H9 (cell line): ENCODE measurements at regions not wholly inside any gene's neighbourhood (a gene's known extent, or its start where the extent isn't known, plus 50 kb on each side); places are given as distances from the start of the nearest gene placed in this dataset.

Source experiments
- DNase-seq: peaks from one replicate; pipeline ENCODE4 v3.0.0-alpha.2; 2017
- H2AFZ ChIP-seq: one replicate; pipeline ENCODE4 v1.6.1; 2013; ENCODE audit warnings: mild to moderate bottlenecking, low read length, control low read depth, moderate library complexity
- H2AK5ac ChIP-seq: 2 replicates; pipeline ENCODE4 v1.6.1; 2013; ENCODE audit warnings: low read length, control low read depth, mixed read lengths; ENCODE audit not compliant: insufficient read length
- H2BK120ac ChIP-seq: one replicate; pipeline ENCODE4 v1.6.1; 2013; ENCODE audit warnings: low read depth, mild to moderate bottlenecking, low read length, control low read depth, inconsistent platforms; ENCODE audit not compliant: poor library complexity, severe bottlenecking
- H2BK12ac ChIP-seq: 2 replicates; pipeline ENCODE4 v1.6.1; 2013; ENCODE audit warnings: low read length, control low read depth, mixed read lengths, low read depth; ENCODE audit not compliant: insufficient read length
- H2BK15ac ChIP-seq: 2 replicates; pipeline ENCODE4 v1.6.1; 2013; ENCODE audit warnings: low read depth, low read length, control low read depth
- H2BK20ac ChIP-seq: one replicate; pipeline ENCODE4 v1.6.1; 2013; ENCODE audit warnings: low read depth, mild to moderate bottlenecking, low read length, control low read depth, inconsistent platforms; ENCODE audit not compliant: poor library complexity, severe bottlenecking
- H2BK5ac ChIP-seq: 2 replicates; pipeline ENCODE4 v1.6.1; 2013; ENCODE audit warnings: low read length, control low read depth, mixed read lengths; ENCODE audit not compliant: insufficient read length
- H3K14ac ChIP-seq: 2 replicates; pipeline ENCODE4 v1.6.1; 2013; ENCODE audit warnings: low read length, control low read depth; ENCODE audit not compliant: insufficient read depth
- H3K18ac ChIP-seq: 2 replicates; pipeline ENCODE4 v1.6.1; 2013; ENCODE audit warnings: low read depth, mild to moderate bottlenecking, mixed read lengths, low read length, control low read depth; ENCODE audit not compliant: insufficient read length
- H3K23ac ChIP-seq: 2 replicates; pipeline ENCODE4 v1.6.1; 2013; ENCODE audit warnings: low read length, control low read depth, mixed read lengths, low read depth; ENCODE audit not compliant: insufficient read length
- H3K23me2 ChIP-seq: 2 replicates; pipeline ENCODE4 v1.6.1; 2013; ENCODE audit warnings: low read depth, mild to moderate bottlenecking, mixed read lengths, low read length, control low read depth; ENCODE audit not compliant: insufficient read length, poor library complexity, severe bottlenecking
- H3K27ac ChIP-seq: 2 replicates; pipeline ENCODE4 v1.5.1; 2013; ENCODE audit warnings: low read length, control low read depth, mixed read lengths, low read depth; ENCODE audit not compliant: insufficient read length
- H3K27me3 ChIP-seq: 2 replicates; pipeline ENCODE4 v1.6.1; 2013; ENCODE audit warnings: low read length, control low read depth, inconsistent platforms; ENCODE audit not compliant: insufficient read depth
- H3K4ac ChIP-seq: 2 replicates; pipeline ENCODE4 v1.6.1; 2013; ENCODE audit warnings: low read depth, mild to moderate bottlenecking, control low read depth, inconsistent platforms, low read length, moderate library complexity
- H3K4me1 ChIP-seq: 2 replicates; pipeline ENCODE4 v1.6.1; 2013; ENCODE audit warnings: low read length, control low read depth, inconsistent platforms; ENCODE audit not compliant: insufficient read depth
- H3K4me2 ChIP-seq: 2 replicates; pipeline ENCODE4 v1.6.1; 2013; ENCODE audit warnings: low read length, control low read depth, mixed read lengths; ENCODE audit not compliant: insufficient read length, insufficient read depth
- H3K56ac ChIP-seq: 2 replicates; pipeline ENCODE4 v1.6.1; 2013; ENCODE audit warnings: low read depth, mild to moderate bottlenecking, mixed read lengths, low read length, control low read depth; ENCODE audit not compliant: insufficient read length
- H3K79me1 ChIP-seq: 2 replicates; pipeline ENCODE4 v1.6.1; 2013; ENCODE audit warnings: low read depth, mild to moderate bottlenecking, moderate library complexity, low read length, control low read depth, inconsistent platforms; ENCODE audit not compliant: insufficient read depth, poor library complexity, severe bottlenecking
- H3K79me2 ChIP-seq: 2 replicates; pipeline ENCODE4 v1.6.1; 2013; ENCODE audit warnings: low read length, control low read depth, inconsistent platforms; ENCODE audit not compliant: insufficient read depth
- H3K9ac ChIP-seq: 2 replicates; pipeline ENCODE4 v1.6.1; 2013; ENCODE audit warnings: low read length, control low read depth, mixed read lengths; ENCODE audit not compliant: insufficient read length; ENCODE audit errors: extremely low read depth
- H3K9me3 ChIP-seq: one replicate; pipeline ENCODE4 v1.6.1; 2013; ENCODE audit warnings: low read depth, low read length, inconsistent platforms; ENCODE audit not compliant: control insufficient read depth
- H3T11ph ChIP-seq: one replicate; pipeline ENCODE4 v1.6.1; 2013; ENCODE audit warnings: mild to moderate bottlenecking, low read length, control low read depth, inconsistent platforms
- H4K20me1 ChIP-seq: one replicate; pipeline ENCODE4 v1.6.1; 2013; ENCODE audit not compliant: control insufficient read depth, insufficient read length, insufficient read depth
- H4K5ac ChIP-seq: 2 replicates; pipeline ENCODE4 v1.6.1; 2013; ENCODE audit warnings: low read depth, mild to moderate bottlenecking, mixed read lengths, low read length, control low read depth; ENCODE audit not compliant: insufficient read length
- H4K8ac ChIP-seq: replicated peaks from 2 replicates; pipeline ENCODE4 v1.6.1; 2013; ENCODE audit warnings: low read length, control low read depth, mixed read lengths, low read depth; ENCODE audit not compliant: insufficient read length
- H4K91ac ChIP-seq: 2 replicates; pipeline ENCODE4 v1.6.1; 2013; ENCODE audit warnings: low read depth, mild to moderate bottlenecking, moderate library complexity, mixed read lengths, low read length, control low read depth; ENCODE audit not compliant: insufficient read length
- H3K27ac Mint-ChIP-seq, 3 experiments: 2 replicates in 2 of 3; 3 replicates in 1 of 3; pipeline ENCODE4 v1.8.0; 2020 to 2021; ENCODE audit warnings: mixed read lengths in 3 of 3, mild to moderate bottlenecking in 1 of 3, moderate library complexity in 1 of 3
- H3K27me3 Mint-ChIP-seq: 2 replicates; pipeline ENCODE4 v1.8.0; 2021; ENCODE audit warnings: low read depth, mild to moderate bottlenecking, moderate library complexity, mixed read lengths
- H3K36me3 Mint-ChIP-seq, 3 experiments: 2 replicates in 2 of 3; 3 replicates in 1 of 3; pipeline ENCODE4 v1.8.0; 2020 to 2021; ENCODE audit warnings: low read depth in 3 of 3, mixed read lengths in 3 of 3; ENCODE audit not compliant: insufficient read depth in 1 of 3
- H3K4me1 Mint-ChIP-seq, 2 experiments: 2 replicates each; pipeline ENCODE4 v1.8.0; 2020; ENCODE audit warnings: mixed read lengths in 2 of 2
- H3K4me3 Mint-ChIP-seq, 2 experiments: 2 replicates in 1 of 2; 3 replicates in 1 of 2; pipeline ENCODE4 v1.8.0; 2020 to 2021; ENCODE audit warnings: mild to moderate bottlenecking in 2 of 2, mixed read lengths in 2 of 2, moderate library complexity in 1 of 2
- H3K9me3 Mint-ChIP-seq, 2 experiments: 2 replicates in 1 of 2; 3 replicates in 1 of 2; pipeline ENCODE4 v1.8.0; 2020; ENCODE audit warnings: mild to moderate bottlenecking in 2 of 2, mixed read lengths in 2 of 2, moderate library complexity in 1 of 2
- CTCF ChIP-seq: fragments of 200-600 bp; sonication (generic); conservative IDR thresholded peaks from 3 replicates; pipeline ENCODE4 v1.8.0; 2021; ENCODE audit warnings: antibody characterized with exemption, mild to moderate bottlenecking
- whole genome bisulfite sequencing: extraction: QIAGEN DNeasy Blood & Tissue Kit; methylation state at CpG from one replicate; pipeline ENCODE4 v1.1.7; 2013; ENCODE audit warnings: missing lambda C conversion rate, low lambda C conversion rate, mixed read lengths; ENCODE audit not compliant: insufficient read length; ENCODE audit errors: extremely low coverage; 5-methylcytosine and 5-hydroxymethylcytosine counted together

- Mint-ChIP-seq H3K4me3 (peak overlapping the region in 1 of 2 experiments; percentile 19; a peak in 2 of 5 replicates), H3K27me3 (no peaks in the 10 kb centered on the region), H3K36me3 (peaks cover 0 to 6% (median 0%) of the 10 kb centered on the region in 3 experiments; a peak in 2 of 7 replicates), H3K4me1 (peaks cover 60 to 69% of the 10 kb centered on the region in 2 experiments), H3K27ac (peak overlapping the region in 2 of 3 experiments; percentile 50 to 70; a peak in 2 of 7 replicates), H3K9me3 (peaks cover 0 to 7% of the 10 kb centered on the region in 2 experiments; a peak in 1 of 5 replicates)
- H2BK5ac ChIP-seq, result no peak overlapping the region
- no peaks in the 10 kb centered on the region for H3K23me2 ChIP-seq
- no peaks in the 10 kb centered on the region for H3K27me3 ChIP-seq
- H4K20me1 ChIP-seq, result no peaks in the 10 kb centered on the region
- H3K14ac ChIP-seq, result no peak overlapping the region
- H4K8ac ChIP-seq, result no peak overlapping the region
- no peaks in the 10 kb centered on the region for H3K79me1 ChIP-seq
- no peak overlapping the region for H2BK15ac ChIP-seq
- no peak overlapping the region for H3K4ac ChIP-seq
- no peak overlapping the region for H4K91ac ChIP-seq
- H3K23ac ChIP-seq, result no peak overlapping the region
- H2AK5ac ChIP-seq, result no peak overlapping the region
- no peak overlapping the region for H3K18ac ChIP-seq
- no peak for TF ChIP-seq CTCF
- no peak overlapping the region for H3K27ac ChIP-seq
- H3T11ph ChIP-seq, result no peak overlapping the region
- no peak overlapping the region for H2AFZ ChIP-seq
- H2BK20ac ChIP-seq, result no peak overlapping the region
- H2BK12ac ChIP-seq, result no peak overlapping the region
- no peak overlapping the region for H4K5ac ChIP-seq
- WGBS, result no CpG with 5 or more reads among the region's 7 CpGs
- H2BK120ac ChIP-seq, result no peak overlapping the region
- no peaks in the 10 kb centered on the region for H3K79me2 ChIP-seq
- no peak overlapping the region for H3K56ac ChIP-seq
- H3K4me1 ChIP-seq, result peaks cover 18% of the 10 kb centered on the region; the same call in 1 of the 2 replicates
- no peak overlapping the region for H3K4me2 ChIP-seq
- no peak overlapping the region for H3K9ac ChIP-seq
- H3K9me3 ChIP-seq, result no peaks in the 10 kb centered on the region
- peak; percentile 77 for DNase-seq
Observed at GRCh38 chr1:239811211-239811885, 280.3 kb upstream of the FMN2 start.
